ENCODE measurements at regions not wholly inside any gene's neighbourhood (a gene's known extent, or its start where the extent isn't known, plus 50 kb on each side); places are given as distances from the start of the nearest gene placed in this dataset.

GRCh38 chr2:129518937-129519336 lies 460.5 kb upstream of the RAB6C start:
- TF ChIP-seq CTCF (IDR thresholded peaks at IDR 0.05) (no peak), POLR2A (IDR thresholded peaks at IDR 0.05) (no peak)

Data from thyroid gland (tissue), 4 donors.